GM12865 (cell line): ENCODE measurements at regions not wholly inside any gene's neighbourhood (a gene's known extent, or its start where the extent isn't known, plus 50 kb on each side); places are given as distances from the start of the nearest gene placed in this dataset.

ENCODE experiments used
- DNase-seq: peaks from one replicate; pipeline ENCODE4 v3.0.0; 2010; ENCODE audit warnings: low read depth
- H3K4me3 ChIP-seq: 2 replicates; pipeline ENCODE4 v1.5.1; 2011; ENCODE audit warnings: mild to moderate bottlenecking, low read depth, low read length, control low read depth
- TF ChIP-seq, protein P1 (sequence below): IDR thresholded peaks from 2 replicates; pipeline ENCODE4 v1.5.1; 2011; ENCODE audit warnings: low read length, control low read depth, low read depth, inconsistent platforms; ENCODE audit not compliant: insufficient read depth; ENCODE audit errors: missing control alignments

DNA sequence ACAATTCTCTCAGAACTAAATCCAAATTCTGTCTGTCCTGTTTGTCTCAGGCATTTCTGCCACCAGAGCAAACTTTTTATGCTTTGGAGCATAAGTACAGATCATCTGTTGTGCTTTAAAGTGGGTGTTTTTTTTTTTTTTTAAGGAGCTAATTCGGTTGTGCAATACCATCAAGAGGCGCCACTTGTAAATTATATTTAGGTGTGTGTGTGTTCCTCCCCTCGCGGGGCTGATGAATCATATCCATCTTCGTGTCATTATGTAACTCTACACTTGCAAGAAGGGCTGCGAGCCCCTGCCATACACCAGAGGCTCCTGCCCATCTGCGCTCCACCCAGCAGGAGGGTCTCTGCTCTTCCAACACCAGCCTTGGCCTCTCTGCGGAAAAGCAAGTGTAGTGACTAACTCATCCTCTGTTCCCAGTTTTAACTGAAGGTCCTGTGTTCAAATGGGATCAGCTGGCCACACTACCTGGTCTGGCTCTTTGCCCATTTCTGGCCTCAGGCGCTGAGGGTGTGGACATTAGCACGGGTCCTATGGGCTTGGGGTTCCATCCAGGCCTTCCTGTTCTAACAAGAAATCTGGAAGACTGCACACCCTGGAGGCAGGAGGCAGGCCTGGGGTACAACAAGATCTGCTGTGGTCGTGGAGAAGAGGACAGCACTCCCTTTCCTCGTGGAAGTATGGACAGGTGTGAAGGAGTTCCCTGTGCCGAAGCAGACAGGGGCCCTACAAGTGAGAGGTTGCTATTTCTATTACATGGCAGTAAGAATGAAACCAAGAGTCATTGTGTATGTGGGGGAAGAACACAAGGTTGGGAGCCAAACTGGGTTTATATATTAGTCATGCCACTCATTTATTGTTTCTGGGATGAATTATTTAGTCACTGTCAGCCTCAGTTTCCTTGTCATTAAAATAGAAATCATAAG lies 96.1 kb upstream of the MBNL2 start:
- TF ChIP-seq, protein P1, sequence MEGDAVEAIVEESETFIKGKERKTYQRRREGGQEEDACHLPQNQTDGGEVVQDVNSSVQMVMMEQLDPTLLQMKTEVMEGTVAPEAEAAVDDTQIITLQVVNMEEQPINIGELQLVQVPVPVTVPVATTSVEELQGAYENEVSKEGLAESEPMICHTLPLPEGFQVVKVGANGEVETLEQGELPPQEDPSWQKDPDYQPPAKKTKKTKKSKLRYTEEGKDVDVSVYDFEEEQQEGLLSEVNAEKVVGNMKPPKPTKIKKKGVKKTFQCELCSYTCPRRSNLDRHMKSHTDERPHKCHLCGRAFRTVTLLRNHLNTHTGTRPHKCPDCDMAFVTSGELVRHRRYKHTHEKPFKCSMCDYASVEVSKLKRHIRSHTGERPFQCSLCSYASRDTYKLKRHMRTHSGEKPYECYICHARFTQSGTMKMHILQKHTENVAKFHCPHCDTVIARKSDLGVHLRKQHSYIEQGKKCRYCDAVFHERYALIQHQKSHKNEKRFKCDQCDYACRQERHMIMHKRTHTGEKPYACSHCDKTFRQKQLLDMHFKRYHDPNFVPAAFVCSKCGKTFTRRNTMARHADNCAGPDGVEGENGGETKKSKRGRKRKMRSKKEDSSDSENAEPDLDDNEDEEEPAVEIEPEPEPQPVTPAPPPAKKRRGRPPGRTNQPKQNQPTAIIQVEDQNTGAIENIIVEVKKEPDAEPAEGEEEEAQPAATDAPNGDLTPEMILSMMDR, result no peak
- DNase-seq, result peak; percentile 71
- H3K4me3 ChIP-seq, result no peak overlapping the region

DNA sequence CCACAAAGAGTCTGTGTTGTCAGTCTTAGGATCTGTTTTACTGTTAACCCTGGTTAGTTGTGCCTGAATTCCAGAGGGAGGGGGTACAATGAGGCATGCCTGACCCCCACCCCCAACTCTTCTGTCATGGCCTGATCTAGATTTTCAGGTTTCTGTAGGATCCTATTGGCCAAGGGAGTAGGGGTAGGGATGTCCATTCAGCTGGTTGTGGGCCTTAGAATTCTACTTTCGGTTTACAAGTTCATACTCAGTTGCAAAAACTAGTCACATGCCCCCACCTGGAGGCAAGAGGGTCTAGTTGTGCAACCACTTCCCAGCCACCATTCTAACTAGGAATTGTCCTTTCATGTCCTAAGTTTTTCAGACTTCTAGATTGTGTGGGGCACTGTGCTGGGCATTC lies 94.3 kb upstream of the MBNL2 start:
- DNase-seq, result no peak
- TF ChIP-seq, protein P1, result no peak
- no peak overlapping the region for H3K4me3 ChIP-seq

DNA sequence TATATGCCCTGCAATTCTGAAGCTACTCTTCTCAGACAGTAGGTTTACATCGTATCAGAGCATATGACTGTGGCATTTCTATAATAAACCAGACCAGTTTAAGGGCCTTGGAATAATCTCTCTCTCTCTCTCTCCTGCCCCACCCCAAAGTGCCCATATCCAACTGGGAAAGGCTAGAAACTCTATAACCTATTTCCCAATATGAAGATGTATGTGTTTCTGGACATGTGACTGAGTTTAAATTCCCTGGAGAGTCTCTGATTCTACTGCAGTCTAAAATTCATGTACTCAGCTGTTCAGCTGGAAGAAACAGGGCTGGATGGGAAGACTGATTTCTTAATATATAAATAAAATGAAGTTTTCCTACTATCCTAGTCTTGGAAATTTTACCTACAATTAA lies 91.9 kb upstream of the MBNL2 start:
- TF ChIP-seq, protein P1, result no peak
- no peak for DNase-seq

DNA sequence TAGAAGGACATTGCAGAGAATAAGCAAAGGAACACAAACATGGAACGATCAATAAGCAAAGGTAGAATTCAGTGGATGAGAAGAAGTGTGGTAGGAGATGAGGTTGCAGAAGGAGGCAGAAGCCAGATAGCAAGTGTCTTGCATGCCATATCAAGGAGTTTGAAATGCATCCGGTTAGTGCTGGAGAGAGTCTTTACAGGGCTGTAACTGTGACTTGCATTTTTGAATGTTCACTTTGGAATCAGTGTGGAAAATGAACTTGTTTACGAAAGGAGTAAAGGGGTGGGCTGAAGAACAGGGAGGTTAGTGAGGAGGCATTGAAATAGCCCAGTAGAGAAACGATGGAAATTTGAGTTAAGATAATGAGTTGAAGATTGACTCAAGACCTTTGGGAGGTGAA lies 90.7 kb upstream of the MBNL2 start:
- DNase-seq, result no peak
- TF ChIP-seq, protein P1, result no peak
- H3K4me3 ChIP-seq, result no peak overlapping the region

More for the DNA sequence above, 91.9 kb upstream of the MBNL2 start:
- no peak overlapping the region for H3K4me3 ChIP-seq

DNA sequence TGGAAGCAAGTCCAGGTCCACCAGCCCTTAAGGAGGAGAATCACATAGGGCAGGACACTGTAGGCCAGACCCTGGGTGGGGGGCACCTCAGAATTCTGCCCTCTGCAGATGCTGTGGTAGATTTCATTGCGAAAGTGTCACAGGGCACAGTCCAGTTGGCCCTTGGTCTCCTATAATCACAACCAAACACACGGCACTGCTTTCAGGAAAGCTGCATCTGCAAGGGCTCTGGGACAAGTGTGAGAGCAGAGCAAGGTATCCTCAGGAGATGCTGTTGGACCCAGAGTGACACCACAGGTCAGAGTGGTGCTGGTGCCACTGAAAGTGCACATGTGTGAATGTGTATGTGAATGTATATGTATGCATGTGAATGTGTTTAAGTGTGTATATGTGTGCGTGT lies 88.6 kb upstream of the MBNL2 start:
- TF ChIP-seq, protein P1, result no peak
- H3K4me3 ChIP-seq, result no peak overlapping the region
- DNase-seq, result no peak

DNA sequence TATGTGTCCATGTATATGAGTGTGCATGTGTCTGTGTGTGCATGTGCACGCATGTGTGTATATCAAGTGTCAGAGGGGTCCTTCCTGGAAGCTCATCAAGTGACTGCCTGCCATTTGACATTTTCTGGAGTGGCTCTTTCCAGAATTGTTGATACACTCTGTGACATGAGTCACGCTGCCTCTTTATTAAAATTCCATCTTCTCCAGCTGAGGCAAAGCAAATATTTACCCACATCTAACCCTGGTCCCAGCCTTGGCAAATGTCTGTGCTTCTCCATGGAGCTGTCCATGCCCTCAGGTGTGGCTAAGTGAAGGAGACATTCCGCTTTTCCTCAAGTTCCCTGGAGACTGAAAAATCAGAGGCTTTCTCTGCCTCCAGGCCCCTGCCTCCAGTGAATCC lies 88.2 kb upstream of the MBNL2 start:
- H3K4me3 ChIP-seq, result no peak overlapping the region
- TF ChIP-seq, protein P1, result no peak
- no peak for DNase-seq

DNA sequence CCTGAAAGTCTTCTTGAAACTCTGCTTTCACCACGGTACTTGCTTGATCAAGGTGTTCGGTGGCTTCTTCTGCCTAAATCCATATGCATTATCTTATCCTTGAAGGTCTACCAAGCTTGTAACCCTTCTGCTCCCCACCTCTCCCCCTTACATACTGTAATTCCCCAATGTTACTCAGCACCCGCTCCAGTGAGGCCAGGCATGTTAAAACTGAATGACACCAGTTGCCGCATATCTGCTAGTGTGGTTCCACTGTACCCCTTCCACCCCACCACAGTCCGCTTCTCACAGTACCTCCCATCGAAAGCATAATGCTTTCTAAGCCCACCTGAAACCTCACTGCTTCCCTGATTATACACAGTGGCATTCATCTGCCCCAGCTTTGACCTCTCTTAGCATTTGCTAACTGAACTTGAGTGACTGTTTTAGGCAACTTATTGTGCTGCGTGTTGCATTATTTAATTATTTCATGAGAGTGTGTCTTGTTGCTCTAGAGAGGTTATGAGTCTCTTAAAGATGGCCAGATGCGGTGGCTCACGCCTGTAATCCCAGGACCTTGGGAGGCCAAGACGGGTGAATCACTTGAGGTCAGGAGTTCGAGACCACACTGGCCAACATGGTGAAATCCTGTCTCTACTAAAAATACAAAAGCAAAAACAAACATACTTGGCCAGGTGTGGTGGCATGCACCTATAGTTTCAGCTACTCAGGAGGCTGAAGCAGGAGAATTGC lies 87.6 kb upstream of the MBNL2 start:
- TF ChIP-seq, protein P1, result no peak
- H3K4me3 ChIP-seq, result no peak overlapping the region
- DNase-seq, result no peak
